Activated B cell treated with CpG ODN at 0.5 μM for 24 hours (primary cell): ENCODE measurements at regions not wholly inside any gene's neighbourhood (a gene's known extent, or its start where the extent isn't known, plus 50 kb on each side); places are given as distances from the start of the nearest gene placed in this dataset.

ENCODE experiments used
- ATAC-seq: fragments of 200-7000 bp; cut with Tn5 transposase; one replicate; pipeline ENCODE4 v1.10.0; 2021; ENCODE audit warnings: low read depth, mild to moderate bottlenecking, moderate library complexity
- CTCF ChIA-PET: fragments of 350-600 bp; sonication (Branson Sonifier 250); formaldehyde crosslinking; loops from one replicate; lab custom pipeline; 2021; ENCODE audit warnings: antibody characterized with exemption; lab: Charles Lee
- POLR2A ChIA-PET: fragments of 350-600 bp; sonication (Branson Sonifier 250); formaldehyde crosslinking; loops from one replicate; lab custom pipeline; 2021; ENCODE audit warnings: antibody characterized with exemption; lab: Charles Lee
- DNase-seq: peaks from one replicate; pipeline ENCODE4 v3.0.0; 2022
- H3K27ac Mint-ChIP-seq: one replicate; pipeline ENCODE4 v1.8.0; 2020; ENCODE audit warnings: mixed read lengths
- H3K27me3 Mint-ChIP-seq: one replicate; pipeline ENCODE4 v1.8.0; 2021; ENCODE audit warnings: mixed read lengths
- H3K36me3 Mint-ChIP-seq: one replicate; pipeline ENCODE4 v1.8.0; 2021; ENCODE audit warnings: low read depth, mixed read lengths
- H3K4me1 Mint-ChIP-seq: one replicate; pipeline ENCODE4 v1.8.0; 2021; ENCODE audit warnings: mixed read lengths
- H3K4me3 Mint-ChIP-seq: one replicate; pipeline ENCODE4 v1.8.0; 2020; ENCODE audit warnings: mild to moderate bottlenecking, mixed read lengths
- H3K9me3 Mint-ChIP-seq: one replicate; pipeline ENCODE4 v1.8.0; 2020; ENCODE audit warnings: mixed read lengths
- intact Hi-C: fragments of 100-400 bp; cut with micrococcal nuclease; formaldehyde crosslinking; loops from one replicate; pipeline ENCODE4 v1.15.1; 2024
- TF ChIP-seq, protein P1 (sequence below): fragments of 200-600 bp; IDR thresholded peaks from one replicate; pipeline ENCODE4 v1.8.0; 2022; ENCODE audit warnings: antibody characterized with exemption, mild to moderate bottlenecking

DNA sequence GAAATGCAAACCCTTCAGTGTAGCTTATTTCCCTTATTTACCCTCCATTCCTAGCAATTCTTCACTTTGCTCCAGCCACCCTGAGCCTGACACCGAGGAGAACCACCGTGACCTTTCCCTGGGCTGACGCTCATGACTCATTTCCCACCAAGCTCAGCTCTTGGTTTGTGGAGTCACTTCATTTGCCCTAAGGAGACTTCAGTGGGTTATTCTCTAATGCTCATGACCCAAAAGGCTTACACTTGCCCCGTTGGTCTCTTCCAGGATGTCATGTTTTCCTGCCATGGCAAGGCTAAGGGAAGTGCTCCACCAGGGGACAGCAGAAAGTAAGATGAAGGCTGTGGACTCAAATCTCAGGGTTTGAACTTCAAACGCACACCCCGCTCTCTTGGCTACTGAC is 161.0 kb downstream of the CBLN1 start:
- intact Hi-C loops = no loop called here
- POLR2A ChIA-PET = no interaction called here
- TF ChIP-seq, protein P1, sequence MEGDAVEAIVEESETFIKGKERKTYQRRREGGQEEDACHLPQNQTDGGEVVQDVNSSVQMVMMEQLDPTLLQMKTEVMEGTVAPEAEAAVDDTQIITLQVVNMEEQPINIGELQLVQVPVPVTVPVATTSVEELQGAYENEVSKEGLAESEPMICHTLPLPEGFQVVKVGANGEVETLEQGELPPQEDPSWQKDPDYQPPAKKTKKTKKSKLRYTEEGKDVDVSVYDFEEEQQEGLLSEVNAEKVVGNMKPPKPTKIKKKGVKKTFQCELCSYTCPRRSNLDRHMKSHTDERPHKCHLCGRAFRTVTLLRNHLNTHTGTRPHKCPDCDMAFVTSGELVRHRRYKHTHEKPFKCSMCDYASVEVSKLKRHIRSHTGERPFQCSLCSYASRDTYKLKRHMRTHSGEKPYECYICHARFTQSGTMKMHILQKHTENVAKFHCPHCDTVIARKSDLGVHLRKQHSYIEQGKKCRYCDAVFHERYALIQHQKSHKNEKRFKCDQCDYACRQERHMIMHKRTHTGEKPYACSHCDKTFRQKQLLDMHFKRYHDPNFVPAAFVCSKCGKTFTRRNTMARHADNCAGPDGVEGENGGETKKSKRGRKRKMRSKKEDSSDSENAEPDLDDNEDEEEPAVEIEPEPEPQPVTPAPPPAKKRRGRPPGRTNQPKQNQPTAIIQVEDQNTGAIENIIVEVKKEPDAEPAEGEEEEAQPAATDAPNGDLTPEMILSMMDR = no peak

DNA sequence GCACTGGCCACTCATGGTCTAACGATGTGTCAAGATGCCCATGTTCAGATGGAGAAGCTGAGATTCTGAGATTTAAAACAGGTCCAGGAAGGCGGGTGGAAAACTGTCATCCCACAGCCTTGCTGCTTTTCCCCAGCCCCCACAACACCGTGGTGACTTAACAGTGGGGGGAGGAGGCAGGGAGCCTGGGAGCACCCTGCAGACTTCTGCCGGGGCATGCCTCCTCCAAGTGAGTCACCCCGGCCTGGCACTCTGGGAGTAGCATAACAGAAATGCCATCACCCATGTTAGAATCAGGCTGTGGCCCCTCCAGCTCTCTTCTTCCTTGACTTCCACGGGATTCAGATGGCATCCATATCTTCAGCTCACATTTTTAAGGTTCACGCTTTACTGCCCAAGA is 164.8 kb downstream of the CBLN1 start:
- ATAC-seq (no peak), DNase-seq (no peak)
- TF ChIP-seq, protein P1 = no peak
- ChIA-PET CTCF (no interaction called here), POLR2A (no interaction called here)
- no peaks in the 10 kb centered on the region for H3K4me1 Mint-ChIP-seq
- H3K9me3 Mint-ChIP-seq = no peaks in the 10 kb centered on the region
- no peak overlapping the region for H3K4me3 Mint-ChIP-seq
- no peak overlapping the region for H3K27ac Mint-ChIP-seq
- intact Hi-C loops = no loop called here
- H3K36me3 Mint-ChIP-seq = no peaks in the 10 kb centered on the region
- peaks cover 3% of the 10 kb centered on the region for H3K27me3 Mint-ChIP-seq

More for the DNA sequence above, 161.0 kb downstream of the CBLN1 start:
- H3K9me3 Mint-ChIP-seq = no peaks in the 10 kb centered on the region
- H3K27ac Mint-ChIP-seq = no peak overlapping the region
- no peak overlapping the region for H3K4me3 Mint-ChIP-seq
- DNase-seq (no peak), ATAC-seq (no peak)
- no peaks in the 10 kb centered on the region for H3K4me1 Mint-ChIP-seq
- H3K36me3 Mint-ChIP-seq = no peaks in the 10 kb centered on the region
- H3K27me3 Mint-ChIP-seq = no peaks in the 10 kb centered on the region
- CTCF ChIA-PET = no interaction called here

GRCh38 chr16:49115956-49116355 is 165.7 kb downstream of the CBLN1 start:
- CTCF ChIA-PET = no interaction called here
- intact Hi-C loops = no loop called here
- Mint-ChIP-seq H3K4me3 (no peak overlapping the region), H3K27me3 (peaks cover 3% of the 10 kb centered on the region), H3K27ac (no peak overlapping the region), H3K36me3 (no peaks in the 10 kb centered on the region), H3K4me1 (no peaks in the 10 kb centered on the region), H3K9me3 (no peaks in the 10 kb centered on the region)
- ATAC-seq (no peak), DNase-seq (no peak)
- POLR2A ChIA-PET = no interaction called here
- TF ChIP-seq, protein P1 = no peak

DNA sequence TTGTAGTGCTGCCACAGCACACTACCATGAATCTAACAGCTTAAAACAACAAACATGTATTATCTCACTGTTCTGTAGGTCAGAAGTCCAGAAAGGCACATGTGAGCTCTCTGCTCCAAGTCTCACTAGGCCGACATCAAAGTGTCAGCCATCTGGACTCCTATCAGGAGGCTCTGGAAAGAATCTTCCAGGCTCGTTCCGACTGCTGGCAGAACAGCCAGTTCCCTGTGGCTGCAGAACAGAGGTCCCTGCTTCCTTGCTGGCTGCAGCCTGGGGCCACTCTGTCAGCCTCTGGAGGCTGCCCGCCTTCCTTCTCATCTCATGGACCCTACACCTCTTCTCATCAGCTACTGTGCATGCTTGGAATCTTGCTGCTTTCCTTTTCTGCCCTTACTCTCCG is 168.9 kb downstream of the CBLN1 start:
- Mint-ChIP-seq H3K4me3 (no peak overlapping the region), H3K27ac (no peak overlapping the region), H3K36me3 (no peaks in the 10 kb centered on the region), H3K27me3 (peaks cover 3% of the 10 kb centered on the region), H3K4me1 (no peaks in the 10 kb centered on the region), H3K9me3 (no peaks in the 10 kb centered on the region)
- POLR2A ChIA-PET = no interaction called here
- TF ChIP-seq, protein P1 = no peak
- CTCF ChIA-PET = no interaction called here
- DNase-seq = no peak
- no peak for ATAC-seq
- intact Hi-C loops = no loop called here

- POLR2A ChIA-PET = no interaction called here
- H3K36me3 Mint-ChIP-seq = no peaks in the 10 kb centered on the region
- H3K9me3 Mint-ChIP-seq = no peaks in the 10 kb centered on the region
- no peak for ATAC-seq
- TF ChIP-seq, protein P1 = no peak
- H3K4me3 Mint-ChIP-seq = no peak overlapping the region
- no peak overlapping the region for H3K27ac Mint-ChIP-seq
- H3K27me3 Mint-ChIP-seq = peaks cover 3% of the 10 kb centered on the region
- H3K4me1 Mint-ChIP-seq = no peaks in the 10 kb centered on the region
- CTCF ChIA-PET = no interaction called here
- intact Hi-C loops = no loop called here
- no peak for DNase-seq
Measured at GRCh38 chr16:49111351-49111750, 170.3 kb downstream of the CBLN1 start.
